Liver (tissue), 3 donors: ENCODE measurements at regions not wholly inside any gene's neighbourhood (a gene's known extent, or its start where the extent isn't known, plus 50 kb on each side); places are given as distances from the start of the nearest gene placed in this dataset.

Experiments
- CTCF ChIP-seq: fragments of 150-350 bp; IDR thresholded peaks from 2 replicates; pipeline ENCODE4 v1.5.1; 2017; ENCODE audit warnings: improper control_type of control experiment, low read depth, low read length; ENCODE audit not compliant: missing input control
- FOXA1 ChIP-seq: IDR thresholded peaks from 2 replicates; pipeline ENCODE4 v1.6.1; 2016; ENCODE audit warnings: antibody characterized with exemption
- HNF4A ChIP-seq, 2 donors: conservative IDR thresholded peaks; 2 replicates each; pipeline ENCODE4 v1.6.1; 2016; ENCODE audit warnings: antibody characterized with exemption in 2 of 2, mild to moderate bottlenecking in 2 of 2
- HNF4G ChIP-seq: IDR thresholded peaks from 2 replicates; pipeline ENCODE4 v1.6.1; 2016; ENCODE audit warnings: antibody characterized with exemption
- MAX ChIP-seq: IDR thresholded peaks from 2 replicates; pipeline ENCODE4 v1.6.1; 2016; ENCODE audit warnings: antibody characterized with exemption
- NR2F2 ChIP-seq: IDR thresholded peaks from 2 replicates; pipeline ENCODE4 v1.6.1; 2016; ENCODE audit warnings: antibody characterized with exemption
- RAD21 ChIP-seq, 2 donors: IDR thresholded peaks; 2 replicates each; pipeline ENCODE4 v1.6.1; 2016; ENCODE audit warnings: antibody characterized with exemption in 2 of 2, mild to moderate bottlenecking in 2 of 2
- REST ChIP-seq: IDR thresholded peaks from 2 replicates; pipeline ENCODE4 v1.6.1; 2016; ENCODE audit warnings: antibody characterized with exemption, mild to moderate bottlenecking
- SP1 ChIP-seq: IDR thresholded peaks from 2 replicates; pipeline ENCODE4 v1.6.1; 2018; ENCODE audit warnings: antibody characterized with exemption, mild to moderate bottlenecking
- YY1 ChIP-seq: IDR thresholded peaks from 2 replicates; pipeline ENCODE4 v1.6.1; 2016; ENCODE audit warnings: antibody characterized with exemption, mild to moderate bottlenecking
- ZBTB33 ChIP-seq: IDR thresholded peaks from 2 replicates; pipeline ENCODE4 v1.6.1; 2016; ENCODE audit warnings: antibody characterized with exemption
- donor health status: healthy.
- donor health status: healthy.

- TF ChIP-seq CTCF = no peak
- no peak for TF ChIP-seq HNF4G
- TF ChIP-seq SP1 = no peak
- TF ChIP-seq NR2F2 = no peak
- no peak for TF ChIP-seq ZBTB33
- no peak for TF ChIP-seq HNF4A (conservative IDR thresholded peaks at IDR 0.05)
- TF ChIP-seq RAD21 (IDR thresholded peaks at IDR 0.05) = no peak
- no peak for TF ChIP-seq YY1
- no peak for TF ChIP-seq FOXA1
- TF ChIP-seq MAX = no peak
- TF ChIP-seq REST = no peak
These were observed 416.5 kb downstream of the EFNB2 start for GRCh38 chr13:106118996-106119395.
